ENCODE measurements at regions not wholly inside any gene's neighbourhood (a gene's known extent, or its start where the extent isn't known, plus 50 kb on each side); places are given as distances from the start of the nearest gene placed in this dataset.

GRCh38 chrX:128931071-128931470 lies 592.2 kb downstream of the SMARCA1 start:
- H3K4me3 ChIP-seq (ENCODE audit: low read length), result no peak overlapping the region
- DNase-seq (ENCODE audit: low read depth), result no peak
- TF ChIP-seq CTCF (IDR thresholded peaks at IDR 0.05; ENCODE audit: insufficient read depth, low read depth, low read length, missing control alignments), result no peak

GRCh38 chrX:128929271-128930057 lies 593.8 kb downstream of the SMARCA1 start:
- no peak overlapping the region for H3K4me3 ChIP-seq (ENCODE audit: low read length)
- TF ChIP-seq CTCF (IDR thresholded peaks at IDR 0.05; ENCODE audit: insufficient read depth, low read depth, low read length, missing control alignments), result no peak
- no peak for DNase-seq (ENCODE audit: low read depth)

GRCh38 chrX:128928636-128929035 lies 594.7 kb downstream of the SMARCA1 start:
- DNase-seq (ENCODE audit: low read depth), result no peak
- no peak for TF ChIP-seq CTCF (IDR thresholded peaks at IDR 0.05; ENCODE audit: insufficient read depth, low read depth, low read length, missing control alignments)

GRCh38 chrX:128927363-128927762 lies 595.9 kb downstream of the SMARCA1 start:
- TF ChIP-seq CTCF (IDR thresholded peaks at IDR 0.05; ENCODE audit: insufficient read depth, low read depth, low read length, missing control alignments), result no peak
- no peak overlapping the region for H3K4me3 ChIP-seq (ENCODE audit: low read length)
- no peak for DNase-seq (ENCODE audit: low read depth)

More at GRCh38 chrX:128928636-128929035, 594.7 kb downstream of the SMARCA1 start:
- H3K4me3 ChIP-seq (ENCODE audit: low read length), result no peak overlapping the region

- DNase-seq (ENCODE audit: low read depth), result no peak
- H3K4me3 ChIP-seq (ENCODE audit: low read length), result no peak overlapping the region
- no peak for TF ChIP-seq CTCF (IDR thresholded peaks at IDR 0.05; ENCODE audit: insufficient read depth, low read depth, low read length, missing control alignments)
These were observed 616.5 kb downstream of the SMARCA1 start for GRCh38 chrX:128906753-128907152.

- no peak for DNase-seq (ENCODE audit: low read depth)
These were observed 622.3 kb downstream of the SMARCA1 start for GRCh38 chrX:128901018-128901417.

More at GRCh38 chrX:128901018-128901417, 622.3 kb downstream of the SMARCA1 start:
- no peak overlapping the region for H3K4me3 ChIP-seq (ENCODE audit: low read length)
- TF ChIP-seq CTCF (IDR thresholded peaks at IDR 0.05; ENCODE audit: insufficient read depth, low read depth, low read length, missing control alignments), result no peak

Data from epithelial cell of esophagus (primary cell).